HG02678 (cell line): ENCODE measurements at regions not wholly inside any gene's neighbourhood (a gene's known extent, or its start where the extent isn't known, plus 50 kb on each side); places are given as distances from the start of the nearest gene placed in this dataset.
"Not testable (repeated sequence)": the region's sequence is repeated elsewhere in the genome, so short reads cannot be mapped to it uniquely, and the experiment has no call there.

Experiments used
- ATAC-seq: cut with Tn5 transposase; IDR thresholded peaks from one replicate; pipeline ENCODE4 v1.9.1; 2021; ENCODE audit warnings: mild to moderate bottlenecking, moderate library complexity; ENCODE audit not compliant: unreplicated experiment

- ATAC-seq: no peak
Measured at GRCh38 chr17:68670967-68671693, 70.0 kb upstream of the FAM20A start.

DNA sequence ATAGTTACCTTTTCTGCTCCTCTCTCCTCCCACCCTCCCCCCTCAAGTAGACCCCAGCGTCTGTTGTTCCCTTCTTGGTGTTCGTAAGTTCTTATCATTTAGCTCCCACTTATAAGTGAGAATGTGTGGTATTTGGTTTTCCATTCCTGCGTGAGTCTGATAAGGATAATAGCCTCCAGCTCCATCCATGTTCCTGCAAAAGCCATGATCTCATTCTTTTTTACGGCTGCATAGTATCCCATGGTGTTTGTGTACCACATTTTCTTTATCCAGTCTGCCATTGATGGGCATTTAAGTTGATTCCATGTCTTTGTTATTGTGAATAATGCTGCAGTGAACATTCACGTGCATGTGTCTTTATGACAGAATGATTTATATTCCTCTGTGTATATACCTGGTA is 65.3 kb upstream of the FAM20A start:
- ATAC-seq: not testable (repeated sequence)

GRCh38 chr17:68665373-68665772 is 64.2 kb upstream of the FAM20A start:
- ATAC-seq: no peak

DNA sequence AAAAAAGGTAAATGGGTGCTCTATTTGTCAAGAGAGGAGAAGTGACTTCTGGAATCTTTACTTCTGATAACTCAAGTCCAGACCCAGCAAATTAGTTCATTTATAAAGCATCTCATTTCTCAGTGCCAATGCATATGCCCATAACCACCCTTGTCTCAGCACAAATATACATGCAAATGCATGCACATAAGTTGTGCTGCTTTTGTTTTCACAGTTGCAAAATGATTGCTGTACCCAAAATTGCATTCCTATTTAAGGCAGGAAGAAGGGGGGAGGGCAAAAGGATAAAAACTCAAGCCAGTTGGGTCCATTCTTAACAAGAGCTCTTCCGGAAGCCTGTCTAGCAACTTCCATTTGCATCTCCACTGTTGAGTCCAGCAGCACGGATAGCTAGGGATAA is 61.3 kb upstream of the FAM20A start:
- ATAC-seq: no peak

DNA sequence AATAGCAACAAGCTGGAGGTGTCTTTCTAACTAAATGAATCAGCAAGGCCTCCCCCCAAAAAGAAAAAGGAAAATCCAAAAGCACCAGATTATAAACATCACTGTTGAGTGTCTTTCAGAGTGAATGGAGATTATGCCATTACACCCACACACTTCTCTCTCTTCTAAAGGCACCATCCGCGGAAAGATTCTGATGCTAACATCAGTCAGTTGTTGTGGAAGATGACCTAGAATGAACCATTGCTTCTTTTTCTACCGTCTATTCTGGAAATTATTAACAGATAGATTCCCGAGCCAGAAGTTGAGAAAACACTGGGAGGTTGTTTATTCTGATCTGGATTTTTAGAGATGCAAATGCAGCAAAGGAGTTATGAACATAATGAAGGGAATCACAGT is 60.9 kb upstream of the FAM20A start:
- ATAC-seq: no peak

DNA sequence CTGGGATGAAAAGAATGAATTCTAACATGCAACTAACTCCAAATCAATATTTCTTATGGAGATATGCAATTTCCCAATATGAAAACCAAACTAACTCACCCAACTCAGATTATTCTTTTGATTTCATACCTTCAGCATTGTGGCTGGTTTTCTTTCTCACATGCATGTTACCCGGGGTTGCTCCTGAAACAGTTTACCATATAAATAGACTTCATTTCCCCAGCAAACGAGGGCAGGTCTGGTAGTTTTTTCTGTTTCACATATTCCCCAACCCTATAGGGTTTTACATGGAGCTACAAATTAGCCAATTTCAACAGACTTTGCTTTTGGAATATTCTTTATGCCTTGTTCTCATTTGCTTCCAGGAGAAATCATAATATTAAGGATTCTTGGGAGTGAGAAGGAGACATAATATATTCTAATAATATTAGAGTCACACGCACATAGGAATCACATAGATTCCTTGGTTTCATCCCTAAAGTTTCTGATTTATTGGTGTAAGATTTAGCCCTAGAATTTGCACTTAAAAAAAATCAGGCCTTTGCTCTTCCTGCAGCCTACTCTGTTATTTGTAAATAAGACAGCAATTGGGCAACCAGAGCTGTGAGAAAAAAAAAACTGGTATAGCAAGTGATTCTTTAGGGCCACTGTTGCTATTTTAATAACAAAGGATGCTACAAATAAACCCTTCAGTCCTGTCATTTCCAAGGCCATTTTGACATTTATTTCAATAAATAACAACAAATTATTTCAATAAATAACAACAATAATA is 60.3 kb upstream of the FAM20A start:
- ATAC-seq: no peak

DNA sequence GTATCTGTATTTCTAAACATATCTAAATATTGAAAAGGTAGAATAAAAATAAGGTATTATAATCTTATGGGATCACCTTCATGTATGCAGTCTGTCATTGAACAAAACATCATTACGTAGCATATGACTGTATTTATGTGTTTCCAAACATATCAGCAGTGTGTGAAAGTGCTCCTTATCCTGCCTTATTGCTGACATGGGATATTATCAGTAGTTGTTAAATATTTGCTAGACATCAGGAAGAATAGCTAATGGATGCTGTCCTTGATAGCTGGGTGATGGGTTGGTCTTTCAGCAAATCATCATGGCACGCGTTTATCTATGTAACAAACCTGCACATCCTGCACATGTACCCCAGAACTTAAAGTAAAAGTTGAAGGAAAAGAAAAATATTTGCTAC is 59.1 kb upstream of the FAM20A start:
- no peak for ATAC-seq

DNA sequence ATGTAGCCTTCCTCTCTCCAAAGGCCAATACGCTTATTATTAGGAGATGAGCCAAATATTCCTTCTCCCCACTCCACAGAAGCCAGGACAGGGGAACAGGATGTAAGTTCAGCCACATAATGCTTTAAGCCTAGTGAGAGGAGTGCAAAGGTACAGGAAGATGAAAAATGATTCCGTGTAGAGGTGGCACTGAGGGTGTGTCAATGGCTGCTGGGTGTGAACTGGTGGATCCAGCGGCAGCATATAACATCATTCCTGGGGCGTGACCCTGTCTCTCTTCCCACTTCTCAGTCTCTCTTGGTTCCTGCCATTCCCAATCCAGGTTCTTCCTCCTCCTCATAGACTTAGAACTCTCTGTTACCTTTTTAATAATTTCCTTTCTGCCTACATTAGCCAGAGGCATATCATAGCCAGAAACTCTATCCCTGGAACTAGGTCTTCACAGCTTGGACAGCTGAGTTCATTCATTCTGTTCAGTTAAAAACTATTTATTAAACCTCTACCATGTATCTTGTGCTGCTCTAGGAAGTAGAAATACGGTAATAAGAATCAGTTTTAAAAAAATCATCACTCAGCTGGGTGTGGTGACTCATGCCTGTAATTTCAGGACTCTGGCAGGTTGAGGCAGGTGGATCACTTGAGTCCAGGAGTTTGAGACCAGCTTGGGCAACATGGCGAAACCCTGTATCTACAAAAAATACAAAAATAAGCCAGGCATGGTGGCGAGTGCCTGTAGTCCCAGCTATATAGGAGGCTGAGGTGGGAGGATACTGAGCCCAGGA is 58.0 kb upstream of the FAM20A start:
- ATAC-seq: no peak

GRCh38 chr17:68657576-68657975 is 56.4 kb upstream of the FAM20A start:
- no peak for ATAC-seq

GRCh38 chr17:68657166-68657565 is 56.0 kb upstream of the FAM20A start:
- no peak for ATAC-seq

- ATAC-seq: no peak
Measured at GRCh38 chr17:68656666-68657065, 55.5 kb upstream of the FAM20A start.
